H1 (cell line): ENCODE measurements at regions not wholly inside any gene's neighbourhood (a gene's known extent, or its start where the extent isn't known, plus 50 kb on each side); places are given as distances from the start of the nearest gene placed in this dataset.

ENCODE experiments used
- CHD7 ChIP-seq: fragments of 300-600 bp; sonication (generic); IDR thresholded peaks from 2 replicates; pipeline ENCODE4 v1.7.1; 2012; ENCODE audit warnings: low read length, moderate library complexity, mild to moderate bottlenecking, inconsistent platforms; ENCODE audit not compliant: insufficient replicate concordance
- SIN3A ChIP-seq, 2 experiments: IDR thresholded peaks in 1 of 2; conservative IDR thresholded peaks in 1 of 2; 2 replicates each; pipeline ENCODE4 v1.6.1; 2011 to 2012; ENCODE audit warnings: low read length in 2 of 2, improper control_type of control experiment in 1 of 2, low read depth in 1 of 2, mild to moderate bottlenecking in 1 of 2

- TF ChIP-seq CHD7 (no peak), SIN3A (conservative IDR thresholded peaks at IDR 0.05 in 1 of 2, IDR thresholded peaks at IDR 0.05 in 1 of 2; ENCODE audit: low read depth in 1 of 2, low read length in 2 of 2) (no peak)
These were observed 365.5 kb upstream of the ID2 start (continued) for GRCh38 chr2:8316356-8316755.
